Gastroesophageal sphincter (tissue), 3 donors: ENCODE measurements at regions not wholly inside any gene's neighbourhood (a gene's known extent, or its start where the extent isn't known, plus 50 kb on each side); places are given as distances from the start of the nearest gene placed in this dataset.

Experiments
- CTCF ChIP-seq, 4 experiments: fragments of 200-600 bp in 2 of 4; fragments of 450-650 bp in 2 of 4; sonication (generic) in 1 of 4; IDR thresholded peaks; one replicate each; pipeline ENCODE4 v1.5.1; 2017 to 2019; ENCODE audit warnings: antibody characterized with exemption in 4 of 4, mild to moderate bottlenecking in 2 of 4, moderate library complexity in 2 of 4
- EP300 ChIP-seq: sonication (generic); formaldehyde crosslinking; IDR thresholded peaks from one replicate; pipeline ENCODE4 v1.6.1; 2017; ENCODE audit warnings: antibody characterized with exemption, mild to moderate bottlenecking
- POLR2A ChIP-seq, 2 donors: fragments of 450-650 bp; IDR thresholded peaks; one replicate each; pipeline ENCODE4 v1.6.1; 2017; ENCODE audit warnings: antibody characterized with exemption in 2 of 2, mild to moderate bottlenecking in 2 of 2, moderate library complexity in 1 of 2
- POLR2AphosphoS5 ChIP-seq: sonication (generic); formaldehyde crosslinking; IDR thresholded peaks from one replicate; pipeline ENCODE4 v1.6.1; 2017; ENCODE audit warnings: antibody characterized with exemption

- no peak for TF ChIP-seq POLR2A (IDR thresholded peaks at IDR 0.05)
- no peak for TF ChIP-seq CTCF (IDR thresholded peaks at IDR 0.05)
- TF ChIP-seq POLR2AphosphoS5, result no peak
- no peak for TF ChIP-seq EP300
Observed at GRCh38 chr5:63011158-63011557, 432.5 kb downstream of the LRRC70 start.
